ENCODE measurements at regions not wholly inside any gene's neighbourhood (a gene's known extent, or its start where the extent isn't known, plus 50 kb on each side); places are given as distances from the start of the nearest gene placed in this dataset.

- Histone ChIP-seq H3K9me3 (no peaks in the 10 kb centered on the region), H3K4me1 (ENCODE audit: control insufficient read depth in 1 of 2, low read depth in 2 of 2) (no peaks in the 10 kb centered on the region), H3K36me3 (no peaks in the 10 kb centered on the region), H3K4me3 (no peak overlapping the region), H3K27me3 (replicated peaks; ENCODE audit: insufficient read depth) (no peaks in the 10 kb centered on the region), H3K27ac (no peak overlapping the region)
- TF ChIP-seq CTCF (IDR thresholded peaks at IDR 0.05), result no peak
- DNase-seq (ENCODE audit: low spot score) (no peak), ATAC-seq (ENCODE audit: insufficient number of reproducible peaks, low FRiP score, low read depth) (peak; percentile 57)
Observed at GRCh38 chr3:55330355-55330754, 156.8 kb downstream of the WNT5A start.

GRCh38 chr3:55329849-55330248 is 157.3 kb downstream of the WNT5A start:
- Histone ChIP-seq H3K9me3 (no peaks in the 10 kb centered on the region), H3K4me1 (ENCODE audit: control insufficient read depth in 1 of 2, low read depth in 2 of 2) (no peaks in the 10 kb centered on the region), H3K27ac (no peak overlapping the region), H3K36me3 (no peaks in the 10 kb centered on the region), H3K4me3 (no peak overlapping the region), H3K27me3 (replicated peaks; ENCODE audit: insufficient read depth) (no peaks in the 10 kb centered on the region)
- TF ChIP-seq CTCF (IDR thresholded peaks at IDR 0.05), result no peak
- ATAC-seq (ENCODE audit: insufficient number of reproducible peaks, low FRiP score, low read depth), result no peak
- no peak for DNase-seq (ENCODE audit: low spot score)

GRCh38 chr3:55327131-55327920 is 159.8 kb downstream of the WNT5A start:
- Histone ChIP-seq H3K4me3 (no peak overlapping the region), H3K4me1 (ENCODE audit: control insufficient read depth in 1 of 2, low read depth in 2 of 2) (no peaks in the 10 kb centered on the region), H3K27ac (no peak overlapping the region), H3K27me3 (replicated peaks; ENCODE audit: insufficient read depth) (no peaks in the 10 kb centered on the region), H3K36me3 (no peaks in the 10 kb centered on the region), H3K9me3 (no peaks in the 10 kb centered on the region)
- no peak for TF ChIP-seq CTCF (IDR thresholded peaks at IDR 0.05)
- ATAC-seq (ENCODE audit: insufficient number of reproducible peaks, low FRiP score, low read depth) (no peak), DNase-seq (ENCODE audit: low spot score) (no peak)

- no peak for DNase-seq (ENCODE audit: low spot score)
- Histone ChIP-seq H3K4me1 (ENCODE audit: control insufficient read depth in 1 of 2, low read depth in 2 of 2) (no peaks in the 10 kb centered on the region), H3K4me3 (no peak overlapping the region), H3K9me3 (no peaks in the 10 kb centered on the region), H3K27ac (no peak overlapping the region), H3K36me3 (no peaks in the 10 kb centered on the region), H3K27me3 (replicated peaks; ENCODE audit: insufficient read depth) (no peaks in the 10 kb centered on the region)
- TF ChIP-seq CTCF (IDR thresholded peaks at IDR 0.05), result no peak
- no peak for ATAC-seq (ENCODE audit: insufficient number of reproducible peaks, low FRiP score, low read depth)
Observed at GRCh38 chr3:55322638-55323037, 164.5 kb downstream of the WNT5A start.

GRCh38 chr3:55320928-55321327 is 166.2 kb downstream of the WNT5A start:
- ATAC-seq (ENCODE audit: insufficient number of reproducible peaks, low FRiP score, low read depth), result no peak
- Histone ChIP-seq H3K27me3 (replicated peaks; ENCODE audit: insufficient read depth) (no peaks in the 10 kb centered on the region), H3K4me1 (ENCODE audit: control insufficient read depth in 1 of 2, low read depth in 2 of 2) (no peaks in the 10 kb centered on the region), H3K27ac (no peak overlapping the region), H3K4me3 (no peak overlapping the region), H3K9me3 (no peaks in the 10 kb centered on the region), H3K36me3 (no peaks in the 10 kb centered on the region)
- no peak for DNase-seq (ENCODE audit: low spot score)
- no peak for TF ChIP-seq CTCF (IDR thresholded peaks at IDR 0.05)

Data from thoracic aorta (tissue), 2 donors.